ENCODE measurements at regions not wholly inside any gene's neighbourhood (a gene's known extent, or its start where the extent isn't known, plus 50 kb on each side); places are given as distances from the start of the nearest gene placed in this dataset.

GRCh38 chr2:23020659-23021058 is 364.3 kb upstream of the KLHL29 start:
- no peak overlapping the region for H3K4me2 ChIP-seq (ENCODE audit: low read depth, low read length, poor library complexity, severe bottlenecking)
- TF ChIP-seq EZH2phosphoT487 (conservative IDR thresholded peaks at IDR 0.05; ENCODE audit: low read length) = no peak
- TF ChIP-seq CTCF (IDR thresholded peaks at IDR 0.05; ENCODE audit: insufficient read depth, low read length, poor library complexity, severe bottlenecking) = no peak
- no peaks in the 10 kb centered on the region for H3K79me2 ChIP-seq (ENCODE audit: insufficient read depth, low read length)
- no peaks in the 10 kb centered on the region for H3F3A ChIP-seq (ENCODE audit: insufficient read depth)
- H4K20me1 ChIP-seq (ENCODE audit: low read depth, low read length) = no peaks in the 10 kb centered on the region
- no peak overlapping the region for H2AFZ ChIP-seq (ENCODE audit: low read depth, low read length, severe bottlenecking)
- H3K36me3 ChIP-seq (ENCODE audit: low read length) = no peaks in the 10 kb centered on the region
- no peaks in the 10 kb centered on the region for H3K9me3 ChIP-seq (ENCODE audit: insufficient read depth, low read length)
- no peaks in the 10 kb centered on the region for H3K27me3 ChIP-seq (ENCODE audit: low read length)
- H3K9me2 ChIP-seq (replicated peaks; ENCODE audit: insufficient read depth, low read length) = no peaks in the 10 kb centered on the region; the same call in 1 of the 2 replicates
- no peak overlapping the region for H3K27ac ChIP-seq (ENCODE audit: low read depth, low read length)
- no peak overlapping the region for H3K4me3 ChIP-seq (ENCODE audit: insufficient read depth, low read length, poor library complexity, severe bottlenecking)
- no peak overlapping the region for H3K9ac ChIP-seq (ENCODE audit: low read length)

- H2AFZ ChIP-seq (ENCODE audit: low read depth, low read length, severe bottlenecking) = no peak overlapping the region
- no peaks in the 10 kb centered on the region for H3K79me2 ChIP-seq (ENCODE audit: insufficient read depth, low read length)
- no peaks in the 10 kb centered on the region; the same call in 1 of the 2 replicates for H3K9me2 ChIP-seq (replicated peaks; ENCODE audit: insufficient read depth, low read length)
- H3K36me3 ChIP-seq (ENCODE audit: low read length) = no peaks in the 10 kb centered on the region
- no peak overlapping the region for H3K4me2 ChIP-seq (ENCODE audit: low read depth, low read length, poor library complexity, severe bottlenecking)
- H4K20me1 ChIP-seq (ENCODE audit: low read depth, low read length) = no peaks in the 10 kb centered on the region
- H3K9me3 ChIP-seq (ENCODE audit: insufficient read depth, low read length) = no peaks in the 10 kb centered on the region
- no peak overlapping the region for H3K4me3 ChIP-seq (ENCODE audit: insufficient read depth, low read length, poor library complexity, severe bottlenecking)
- H3K9ac ChIP-seq (ENCODE audit: low read length) = no peak overlapping the region
- no peak for TF ChIP-seq EZH2phosphoT487 (conservative IDR thresholded peaks at IDR 0.05; ENCODE audit: low read length)
- no peak for TF ChIP-seq CTCF (IDR thresholded peaks at IDR 0.05; ENCODE audit: insufficient read depth, low read length, poor library complexity, severe bottlenecking)
- no peaks in the 10 kb centered on the region for H3K27me3 ChIP-seq (ENCODE audit: low read length)
- H3K27ac ChIP-seq (ENCODE audit: low read depth, low read length) = no peak overlapping the region
- H3F3A ChIP-seq (ENCODE audit: insufficient read depth) = no peaks in the 10 kb centered on the region
Measured at GRCh38 chr2:23021311-23022120, 363.5 kb upstream of the KLHL29 start.

GRCh38 chr2:23023722-23024121 is 361.3 kb upstream of the KLHL29 start:
- no peaks in the 10 kb centered on the region for H4K20me1 ChIP-seq (ENCODE audit: low read depth, low read length)
- no peaks in the 10 kb centered on the region for H3K27me3 ChIP-seq (ENCODE audit: low read length)
- H3K79me2 ChIP-seq (ENCODE audit: insufficient read depth, low read length) = no peaks in the 10 kb centered on the region
- TF ChIP-seq EZH2phosphoT487 (conservative IDR thresholded peaks at IDR 0.05; ENCODE audit: low read length) (no peak), CTCF (IDR thresholded peaks at IDR 0.05; ENCODE audit: insufficient read depth, low read length, poor library complexity, severe bottlenecking) (no peak)
- no peaks in the 10 kb centered on the region; the same call in 1 of the 2 replicates for H3K9me2 ChIP-seq (replicated peaks; ENCODE audit: insufficient read depth, low read length)
- H2AFZ ChIP-seq (ENCODE audit: low read depth, low read length, severe bottlenecking) = no peak overlapping the region
- H3K4me3 ChIP-seq (ENCODE audit: insufficient read depth, low read length, poor library complexity, severe bottlenecking) = no peak overlapping the region
- H3K9me3 ChIP-seq (ENCODE audit: insufficient read depth, low read length) = no peaks in the 10 kb centered on the region
- H3K9ac ChIP-seq (ENCODE audit: low read length) = no peak overlapping the region
- H3F3A ChIP-seq (ENCODE audit: insufficient read depth) = no peaks in the 10 kb centered on the region
- H3K27ac ChIP-seq (ENCODE audit: low read depth, low read length) = no peak overlapping the region
- H3K4me2 ChIP-seq (ENCODE audit: low read depth, low read length, poor library complexity, severe bottlenecking) = no peak overlapping the region
- no peaks in the 10 kb centered on the region for H3K36me3 ChIP-seq (ENCODE audit: low read length)
